GM23248 (cell line): ENCODE measurements at regions not wholly inside any gene's neighbourhood (a gene's known extent, or its start where the extent isn't known, plus 50 kb on each side); places are given as distances from the start of the nearest gene placed in this dataset.

Experiments used
- DNase-seq: peaks from one replicate; pipeline ENCODE4 v3.0.0-alpha.2; 2015
- H2AFZ ChIP-seq: fragments of 200-600 bp; sonication (generic); 2 replicates; pipeline ENCODE4 v1.6.1; 2016; ENCODE audit warnings: antibody characterized with exemption
- H3F3A ChIP-seq: fragments of 200-600 bp; sonication (generic); 2 replicates; pipeline ENCODE4 v1.6.1; 2016; ENCODE audit warnings: mild to moderate bottlenecking, antibody characterized with exemption, mixed run types; ENCODE audit not compliant: insufficient read depth
- H3K27ac ChIP-seq: fragments of 200-600 bp; sonication (generic); 2 replicates; pipeline ENCODE4 v1.5.1; 2016; ENCODE audit warnings: mild to moderate bottlenecking
- H3K27me3 ChIP-seq: fragments of 200-600 bp; sonication (generic); replicated peaks from 2 replicates; pipeline ENCODE4 v1.6.1; 2016; ENCODE audit warnings: mild to moderate bottlenecking; ENCODE audit not compliant: insufficient read depth
- H3K36me3 ChIP-seq: fragments of 200-600 bp; sonication (generic); 2 replicates; pipeline ENCODE4 v1.6.1; 2016; ENCODE audit warnings: low read depth, mild to moderate bottlenecking
- H3K4me1 ChIP-seq: fragments of 200-600 bp; sonication (generic); 2 replicates; pipeline ENCODE4 v1.6.1; 2016; ENCODE audit warnings: mild to moderate bottlenecking; ENCODE audit not compliant: insufficient read depth
- H3K4me2 ChIP-seq: fragments of 200-600 bp; sonication (generic); one replicate; pipeline ENCODE4 v1.6.1; 2016; ENCODE audit warnings: mild to moderate bottlenecking; ENCODE audit not compliant: unreplicated experiment
- H3K4me3 ChIP-seq: fragments of 200-600 bp; sonication (generic); 2 replicates; pipeline ENCODE4 v1.5.1; 2016; ENCODE audit warnings: mild to moderate bottlenecking
- H3K79me2 ChIP-seq: fragments of 200-600 bp; sonication (generic); 2 replicates; pipeline ENCODE4 v1.6.1; 2016; ENCODE audit warnings: mild to moderate bottlenecking; ENCODE audit not compliant: insufficient read depth
- H3K9ac ChIP-seq: fragments of 200-600 bp; sonication (generic); 2 replicates; pipeline ENCODE4 v1.6.1; 2016; ENCODE audit warnings: mild to moderate bottlenecking
- H3K9me2 ChIP-seq: fragments of 200-600 bp; sonication (generic); 2 replicates; pipeline ENCODE4 v1.6.1; 2016; ENCODE audit warnings: mixed run types, mild to moderate bottlenecking, moderate library complexity; ENCODE audit not compliant: insufficient read depth
- H3K9me3 ChIP-seq: fragments of 200-600 bp; sonication (generic); one replicate; pipeline ENCODE4 v1.6.1; 2017; ENCODE audit warnings: low read depth
- H4K20me1 ChIP-seq: fragments of 200-600 bp; sonication (generic); 2 replicates; pipeline ENCODE4 v1.6.0; 2016; ENCODE audit not compliant: insufficient read depth
- EZH2 ChIP-seq: fragments of 200-600 bp; sonication (generic); IDR thresholded peaks from 2 replicates; pipeline ENCODE4 v1.6.1; 2018; ENCODE audit warnings: antibody characterized with exemption, mild to moderate bottlenecking; ENCODE audit not compliant: insufficient read depth, poor library complexity, severe bottlenecking
- EZH2phosphoT487 ChIP-seq: fragments of 200-600 bp; sonication (generic); IDR thresholded peaks from 2 replicates; pipeline ENCODE4 v1.6.1; 2018; ENCODE audit warnings: antibody characterized with exemption, moderate library complexity, mild to moderate bottlenecking, low read depth; ENCODE audit not compliant: insufficient read depth
- WGBS, 2 experiments: methylation state at CpG; one replicate each; pipeline ENCODE4 v1.1.6; 2015 to 2017; ENCODE audit warnings: low lambda C conversion rate in 2 of 2, low coverage in 1 of 2; ENCODE audit errors: missing lambda C conversion rate in 2 of 2; 5-methylcytosine and 5-hydroxymethylcytosine counted together
- in situ Hi-C: fragments of 300-500 bp; cut with MboI; formaldehyde crosslinking; loops from 2 replicates; pipeline ENCODE4 v1.15.0; 2020

GRCh38 chr3:55172913-55173312 is 245.1 kb upstream of the LRTM1 start:
- WGBS, 2 experiments, result 88 to 90% methylated on average over 4 of the region's 4 CpGs
- no peak for DNase-seq
- Histone ChIP-seq H4K20me1 (no peaks in the 10 kb centered on the region), H3K27ac (no peak overlapping the region), H3K36me3 (0 out of 2 replicates have a peak, but pooled peaks cover 3% of the 10 kb centered on the region), H3K4me2 (no peak overlapping the region), H3F3A (peaks cover 29% of the 10 kb centered on the region), H3K4me3 (no peak overlapping the region), H3K79me2 (no peaks in the 10 kb centered on the region), H3K9ac (no peak overlapping the region), H3K9me2 (no peaks in the 10 kb centered on the region), H2AFZ (no peak overlapping the region), H3K4me1 (peaks cover 30% of the 10 kb centered on the region), H3K9me3 (no peaks in the 10 kb centered on the region), H3K27me3 (no peaks in the 10 kb centered on the region)
- in situ Hi-C loops, result no loop called here
- TF ChIP-seq EZH2phosphoT487, result no peak

GRCh38 chr3:55170444-55170843 is 242.6 kb upstream of the LRTM1 start:
- in situ Hi-C loops, result no loop called here
- H2AFZ ChIP-seq, result no peak overlapping the region
- 59 to 71% methylated on average over 1 of the region's 1 CpG for WGBS, 2 experiments

GRCh38 chr3:55169608-55170072 is 241.8 kb upstream of the LRTM1 start:
- peak; percentile 97 for DNase-seq
- Histone ChIP-seq H3K9me2 (no peaks in the 10 kb centered on the region), H3K36me3 (0 out of 2 replicates have a peak, but pooled peaks cover 3% of the 10 kb centered on the region), H3K27ac (peak overlapping the region; percentile 99), H4K20me1 (no peaks in the 10 kb centered on the region), H3K9me3 (no peaks in the 10 kb centered on the region), H3K79me2 (no peaks in the 10 kb centered on the region), H3K4me3 (no peak overlapping the region), H3K27me3 (no peaks in the 10 kb centered on the region), H3F3A (peaks cover 59% of the 10 kb centered on the region), H3K9ac (peak overlapping the region; percentile 82), H3K4me2 (peak overlapping the region; percentile 64), H3K4me1 (peaks cover 57% of the 10 kb centered on the region), H2AFZ (no peak overlapping the region)
- 1 to 2% methylated on average over 5 of the region's 5 CpGs for WGBS, 2 experiments
- in situ Hi-C loops, result loop anchor here (10.0 kb wide), 4 partner anchors 215 to 555 kb away; partner anchors contain the start of gene WNT5A
- TF ChIP-seq EZH2phosphoT487 (peak; percentile 92), EZH2 (no peak)

More at GRCh38 chr3:55170444-55170843, 242.6 kb upstream of the LRTM1 start:
- peak overlapping the region; percentile 64 for H3K4me2 ChIP-seq
- no peak for TF ChIP-seq EZH2
- no peak for TF ChIP-seq EZH2phosphoT487
- H3K4me1 ChIP-seq, result peaks cover 49% of the 10 kb centered on the region
- peaks cover 51% of the 10 kb centered on the region for H3F3A ChIP-seq
- no peaks in the 10 kb centered on the region for H3K9me3 ChIP-seq
- no peak for DNase-seq
- H3K36me3 ChIP-seq, result 0 out of 2 replicates have a peak, but pooled peaks cover 3% of the 10 kb centered on the region
- no peaks in the 10 kb centered on the region for H4K20me1 ChIP-seq
- peak overlapping the region; percentile 82 for H3K9ac ChIP-seq
- peak overlapping the region; percentile 5; the same call in 1 of the 2 replicates for H3K4me3 ChIP-seq
- no peaks in the 10 kb centered on the region for H3K9me2 ChIP-seq
- H3K27me3 ChIP-seq, result no peaks in the 10 kb centered on the region
- no peaks in the 10 kb centered on the region for H3K79me2 ChIP-seq
- H3K27ac ChIP-seq, result peak overlapping the region; percentile 99

DNA sequence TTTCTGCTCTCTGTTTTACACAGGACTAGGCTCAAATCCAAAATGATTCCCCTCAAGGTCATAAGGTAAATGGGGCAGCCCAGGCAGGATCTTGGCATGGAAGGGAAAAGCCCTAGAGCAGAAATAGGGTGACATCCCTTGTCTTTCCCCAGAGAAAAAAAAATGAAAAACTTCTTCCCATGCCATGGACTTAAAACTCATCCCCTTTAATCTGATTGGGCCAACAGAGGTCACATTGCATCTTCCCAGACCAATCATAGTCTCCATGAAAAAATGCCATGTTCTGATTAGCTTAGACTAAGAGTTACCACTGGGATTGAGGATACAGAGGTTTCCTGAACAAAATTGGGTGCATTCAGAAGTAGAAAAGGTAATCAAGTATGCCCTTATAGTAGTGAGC is 241.3 kb upstream of the LRTM1 start:
- H3K4me1 ChIP-seq, result peaks cover 61% of the 10 kb centered on the region
- no peaks in the 10 kb centered on the region for H3K79me2 ChIP-seq
- in situ Hi-C loops, result loop anchor here (10.0 kb wide), 4 partner anchors 214 to 556 kb away; partner anchors contain the start of gene WNT5A
- no peaks in the 10 kb centered on the region for H3K9me2 ChIP-seq
- DNase-seq, result no peak
- H3K4me2 ChIP-seq, result peak overlapping the region; percentile 18
- no peak overlapping the region for H3K4me3 ChIP-seq
- peak overlapping the region; percentile 47 for H3K9ac ChIP-seq
- H3F3A ChIP-seq, result peaks cover 64% of the 10 kb centered on the region
- no peak for TF ChIP-seq EZH2
- no peak for TF ChIP-seq EZH2phosphoT487
- no peaks in the 10 kb centered on the region for H3K9me3 ChIP-seq
- peak overlapping the region; percentile 99 for H3K27ac ChIP-seq
- no peaks in the 10 kb centered on the region for H3K27me3 ChIP-seq
- H3K36me3 ChIP-seq, result 0 out of 2 replicates have a peak, but pooled peaks cover 3% of the 10 kb centered on the region
- no peak overlapping the region for H2AFZ ChIP-seq
- H4K20me1 ChIP-seq, result no peaks in the 10 kb centered on the region
